ENCODE measurements at regions not wholly inside any gene's neighbourhood (a gene's known extent, or its start where the extent isn't known, plus 50 kb on each side); places are given as distances from the start of the nearest gene placed in this dataset.

DNA sequence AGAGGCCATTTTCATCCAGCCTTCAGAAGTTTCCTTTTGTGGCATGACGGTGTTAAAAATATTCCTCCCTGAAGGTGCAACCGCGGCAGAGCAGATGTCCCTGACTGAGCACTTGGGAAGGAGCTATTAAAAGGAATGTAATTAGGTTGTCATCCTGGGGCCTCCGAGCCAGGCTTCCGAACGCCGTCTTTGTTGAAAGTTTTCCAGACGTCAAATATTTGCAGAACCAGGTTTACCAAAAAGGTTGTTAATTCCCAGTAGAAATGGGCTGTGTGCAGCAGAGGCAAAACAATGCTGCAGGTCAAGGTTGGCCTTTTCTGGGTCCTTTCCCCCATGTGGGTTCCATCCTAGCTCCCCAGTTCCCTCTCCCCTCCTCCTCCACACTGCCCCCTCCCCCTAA is 88.8 kb upstream of the CALM2 start:
- 71 to 72% methylated on average over 8 of the region's 8 CpGs for WGBS, 2 donors
- Histone ChIP-seq H3K27me3 (no peaks in the 10 kb centered on the region), H3K27ac (no peak overlapping the region), H3K4me1 (peaks cover 0 to 15% (median 8%) of the 10 kb centered on the region in 9 donors), H3K9me3 (no peaks in the 10 kb centered on the region), H3K4me3 (no peak overlapping the region), H3K36me3 (no peaks in the 10 kb centered on the region)
- TF ChIP-seq, protein P1, sequence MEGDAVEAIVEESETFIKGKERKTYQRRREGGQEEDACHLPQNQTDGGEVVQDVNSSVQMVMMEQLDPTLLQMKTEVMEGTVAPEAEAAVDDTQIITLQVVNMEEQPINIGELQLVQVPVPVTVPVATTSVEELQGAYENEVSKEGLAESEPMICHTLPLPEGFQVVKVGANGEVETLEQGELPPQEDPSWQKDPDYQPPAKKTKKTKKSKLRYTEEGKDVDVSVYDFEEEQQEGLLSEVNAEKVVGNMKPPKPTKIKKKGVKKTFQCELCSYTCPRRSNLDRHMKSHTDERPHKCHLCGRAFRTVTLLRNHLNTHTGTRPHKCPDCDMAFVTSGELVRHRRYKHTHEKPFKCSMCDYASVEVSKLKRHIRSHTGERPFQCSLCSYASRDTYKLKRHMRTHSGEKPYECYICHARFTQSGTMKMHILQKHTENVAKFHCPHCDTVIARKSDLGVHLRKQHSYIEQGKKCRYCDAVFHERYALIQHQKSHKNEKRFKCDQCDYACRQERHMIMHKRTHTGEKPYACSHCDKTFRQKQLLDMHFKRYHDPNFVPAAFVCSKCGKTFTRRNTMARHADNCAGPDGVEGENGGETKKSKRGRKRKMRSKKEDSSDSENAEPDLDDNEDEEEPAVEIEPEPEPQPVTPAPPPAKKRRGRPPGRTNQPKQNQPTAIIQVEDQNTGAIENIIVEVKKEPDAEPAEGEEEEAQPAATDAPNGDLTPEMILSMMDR (IDR thresholded peaks at IDR 0.05): no peak
- DNase-seq (no peak), ATAC-seq (no peak)
- intact Hi-C loops (cut with DNase I): no loop called here

DNA sequence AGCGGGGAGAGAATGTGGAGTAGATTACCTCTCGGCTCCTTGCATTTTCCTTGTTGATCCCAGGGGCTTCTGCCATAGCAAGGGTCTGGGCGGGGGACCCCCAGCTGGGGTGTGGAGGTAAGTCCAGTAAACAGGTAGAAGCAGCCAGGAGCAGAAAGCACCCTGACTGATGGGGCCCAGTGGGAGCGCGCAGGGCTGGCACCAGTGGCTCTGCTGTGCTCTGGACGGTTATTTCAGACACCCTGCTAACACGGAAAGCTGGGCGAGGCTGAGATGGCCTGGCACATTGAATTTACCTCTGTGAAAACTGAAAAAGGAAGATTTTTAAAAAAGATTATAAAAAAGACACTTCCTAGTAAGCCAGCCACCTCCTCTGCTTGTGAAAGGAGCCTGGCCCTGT is 88.4 kb upstream of the CALM2 start:
- H3K27me3 ChIP-seq: no peaks in the 10 kb centered on the region
- TF ChIP-seq, protein P1 (IDR thresholded peaks at IDR 0.05): no peak
- DNase-seq (no peak), ATAC-seq (no peak)
- H3K36me3 ChIP-seq: no peaks in the 10 kb centered on the region
- peaks cover 0 to 11% (median 6%) of the 10 kb centered on the region in 9 donors for H3K4me1 ChIP-seq
- no peak overlapping the region for H3K4me3 ChIP-seq
- no peaks in the 10 kb centered on the region for H3K9me3 ChIP-seq
- 97% methylated on average over 8 of the region's 8 CpGs for WGBS, 2 donors
- H3K27ac ChIP-seq: no peak overlapping the region
- intact Hi-C loops (cut with DNase I): no loop called here

DNA sequence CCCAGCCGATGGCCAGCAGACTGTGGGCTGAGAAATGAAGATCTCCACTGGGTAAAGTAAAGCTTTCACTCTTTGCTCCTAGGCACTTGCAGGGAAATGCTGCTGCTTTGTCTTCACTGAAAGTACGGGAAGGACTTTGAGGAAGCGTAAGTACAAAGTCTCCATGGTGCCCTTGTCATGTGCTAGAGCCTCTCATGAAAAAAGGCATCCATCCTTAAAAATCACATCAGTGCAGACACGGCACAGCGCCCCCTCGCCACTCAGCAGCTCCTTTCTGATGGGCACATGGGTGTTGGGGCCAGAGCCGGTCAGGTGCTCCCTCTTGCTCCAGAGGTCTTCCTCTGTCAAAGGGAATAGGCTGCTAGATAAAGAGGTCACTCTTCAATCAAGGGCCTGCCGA is 87.8 kb upstream of the CALM2 start:
- Histone ChIP-seq H3K27me3 (no peaks in the 10 kb centered on the region), H3K4me3 (no peak overlapping the region), H3K27ac (no peak overlapping the region), H3K36me3 (no peaks in the 10 kb centered on the region), H3K9me3 (no peaks in the 10 kb centered on the region), H3K4me1 (peaks cover 0 to 5% (median 1%) of the 10 kb centered on the region in 9 donors)
- TF ChIP-seq, protein P1 (IDR thresholded peaks at IDR 0.05): peak in 1 of 9 donors; percentile 10
- ATAC-seq (no peak), DNase-seq (no peak)
- intact Hi-C loops (cut with DNase I): no loop called here
- WGBS, 2 donors: 76 to 86% methylated on average over 8 of the region's 8 CpGs

DNA sequence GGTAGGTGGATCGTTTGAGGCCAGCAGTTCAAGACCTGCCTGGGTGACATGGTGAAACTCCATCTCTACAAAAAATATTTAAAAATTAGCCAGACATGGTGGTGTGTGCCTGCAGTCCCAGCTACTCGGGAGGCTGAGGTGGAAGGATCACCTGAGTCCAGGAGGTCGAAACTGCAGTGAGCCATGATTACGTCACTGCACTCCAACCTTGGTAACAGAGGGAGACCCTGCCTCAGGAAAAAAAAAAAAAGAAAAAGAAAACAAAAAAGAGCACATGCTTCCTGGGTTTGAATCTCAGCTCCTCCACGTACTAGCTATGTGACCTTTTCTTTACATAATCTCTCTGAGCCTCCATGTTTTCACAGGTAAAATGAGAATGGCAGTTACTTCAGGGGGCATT is 86.3 kb upstream of the CALM2 start:
- DNase-seq: no peak
- ATAC-seq: no peak
- intact Hi-C loops (cut with DNase I): no loop called here
- H3K4me1 ChIP-seq: no peaks in the 10 kb centered on the region
- H3K36me3 ChIP-seq: no peaks in the 10 kb centered on the region
- H3K4me3 ChIP-seq: no peak overlapping the region
- TF ChIP-seq, protein P1 (IDR thresholded peaks at IDR 0.05): no peak
- no peak overlapping the region for H3K27ac ChIP-seq
- 95% methylated on average over 5 of the region's 5 CpGs for WGBS, 2 donors
- no peaks in the 10 kb centered on the region for H3K9me3 ChIP-seq
- H3K27me3 ChIP-seq: no peaks in the 10 kb centered on the region

DNA sequence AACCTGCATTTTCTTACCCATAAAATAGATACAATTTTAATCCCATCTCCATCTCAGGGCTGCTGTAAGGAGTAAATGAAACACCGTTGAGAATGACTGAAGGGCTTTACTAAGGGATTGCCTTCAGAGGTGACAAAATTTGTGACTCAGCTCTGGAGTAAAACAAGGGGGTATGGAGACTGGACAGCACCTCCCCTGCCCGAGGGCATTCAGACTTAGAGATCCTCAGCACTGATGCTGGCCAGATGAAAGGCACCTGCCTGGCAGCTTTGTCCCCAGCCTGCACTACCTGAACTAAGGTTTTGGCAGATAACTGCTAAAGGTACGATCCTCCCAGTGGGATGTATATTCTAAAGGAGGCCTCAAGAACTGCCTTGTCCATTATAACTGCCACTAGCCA is 84.7 kb upstream of the CALM2 start:
- Histone ChIP-seq H3K27ac (no peak overlapping the region), H3K4me1 (no peaks in the 10 kb centered on the region), H3K36me3 (no peaks in the 10 kb centered on the region), H3K4me3 (no peak overlapping the region), H3K27me3 (no peaks in the 10 kb centered on the region), H3K9me3 (no peaks in the 10 kb centered on the region)
- TF ChIP-seq, protein P1 (IDR thresholded peaks at IDR 0.05): no peak
- WGBS, 2 donors: 81 to 91% methylated on average over 3 of the region's 3 CpGs
- DNase-seq: no peak
- no peak for ATAC-seq
- intact Hi-C loops (cut with DNase I): no loop called here

Data from heart right ventricle (tissue), 16 donors.